ENCODE measurements at regions not wholly inside any gene's neighbourhood (a gene's known extent, or its start where the extent isn't known, plus 50 kb on each side); places are given as distances from the start of the nearest gene placed in this dataset.
A peak's percentile ranks its signal among the peaks of the same experiment; 100 is the strongest.

- no peak for TF ChIP-seq CTCF (IDR thresholded peaks at IDR 0.05)
- DNase-seq (ENCODE audit: low spot score) (no peak), ATAC-seq (ENCODE audit: low FRiP score) (no peak)
These were observed 691.3 kb downstream of the TSN start for GRCh38 chr2:122446761-122447160.

- TF ChIP-seq CTCF (IDR thresholded peaks at IDR 0.05): no peak
- no peak for ATAC-seq (ENCODE audit: low FRiP score)
- no peak for DNase-seq (ENCODE audit: low spot score)
These were observed 691.8 kb downstream of the TSN start for GRCh38 chr2:122447237-122447636.

- DNase-seq (ENCODE audit: low spot score) (no peak), ATAC-seq (ENCODE audit: low FRiP score) (no peak)
- no peak for TF ChIP-seq CTCF (IDR thresholded peaks at IDR 0.05)
These were observed 695.6 kb downstream of the TSN start for GRCh38 chr2:122451040-122451439.

GRCh38 chr2:122451697-122452096 lies 696.2 kb downstream of the TSN start:
- ATAC-seq (ENCODE audit: low FRiP score) (no peak), DNase-seq (ENCODE audit: low spot score) (no peak)
- TF ChIP-seq CTCF (IDR thresholded peaks at IDR 0.05): no peak

DNA sequence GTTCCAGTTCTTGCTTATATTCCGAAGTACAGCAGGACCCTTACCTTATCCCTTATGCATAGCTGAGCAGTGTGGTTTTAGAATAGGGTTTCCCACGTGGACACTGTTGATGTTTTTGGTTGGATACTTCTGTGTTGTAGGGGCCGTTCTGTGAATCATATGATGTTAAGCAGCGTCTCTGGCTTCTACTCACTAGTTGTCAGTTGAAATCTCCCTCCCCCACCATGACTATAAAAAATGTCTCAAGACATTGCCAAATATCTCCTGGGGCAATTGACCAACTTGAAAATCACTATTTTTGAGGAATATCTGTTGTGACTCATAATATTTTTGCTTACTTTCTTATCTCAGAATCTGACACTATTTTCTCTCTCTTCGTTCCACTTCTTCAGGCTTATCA lies 713.7 kb downstream of the TSN start:
- DNase-seq (ENCODE audit: low spot score) (no peak), ATAC-seq (ENCODE audit: low FRiP score) (peak; percentile 80)
- no peak for TF ChIP-seq CTCF (IDR thresholded peaks at IDR 0.05)

- TF ChIP-seq CTCF (IDR thresholded peaks at IDR 0.05): no peak
- no peak for ATAC-seq (ENCODE audit: low FRiP score)
These were observed 716.3 kb downstream of the TSN start for GRCh38 chr2:122471753-122472152.

GRCh38 chr2:122478117-122478516 lies 722.7 kb downstream of the TSN start:
- no peak for ATAC-seq (ENCODE audit: low FRiP score)
- DNase-seq (ENCODE audit: low spot score): no peak
- no peak for TF ChIP-seq CTCF (IDR thresholded peaks at IDR 0.05)

More at GRCh38 chr2:122471753-122472152, 716.3 kb downstream of the TSN start:
- DNase-seq (ENCODE audit: low spot score): no peak

Measured in omental fat pad (tissue), 3 donors.